GM18502 (cell line): ENCODE measurements at regions not wholly inside any gene's neighbourhood (a gene's known extent, or its start where the extent isn't known, plus 50 kb on each side); places are given as distances from the start of the nearest gene placed in this dataset.
"Not testable (repeated sequence)": the region's sequence is repeated elsewhere in the genome, so short reads cannot be mapped to it uniquely, and the experiment has no call there.

Experiments
- ATAC-seq: cut with Tn5 transposase; IDR thresholded peaks from one replicate; pipeline ENCODE4 v1.9.1; 2021; ENCODE audit warnings: mild to moderate bottlenecking; ENCODE audit not compliant: unreplicated experiment, poor library complexity

- no peak for ATAC-seq
Measured at GRCh38 chr13:75180805-75181455, 301.0 kb downstream of the TBC1D4 start.

- no peak for ATAC-seq
Measured at GRCh38 chr13:75178436-75178835, 303.5 kb downstream of the TBC1D4 start.

- ATAC-seq: no peak
Measured at GRCh38 chr13:75175575-75175974, 306.4 kb downstream of the TBC1D4 start.

GRCh38 chr13:75175097-75175496, 306.9 kb downstream of the TBC1D4 start:
- ATAC-seq: not testable (repeated sequence)

GRCh38 chr13:75174481-75174880, 307.5 kb downstream of the TBC1D4 start:
- ATAC-seq: no peak

- ATAC-seq: no peak
Measured at GRCh38 chr13:75173457-75174356, 308.3 kb downstream of the TBC1D4 start.

- ATAC-seq: no peak
Measured at GRCh38 chr13:75170311-75170710, 311.7 kb downstream of the TBC1D4 start.

- ATAC-seq: no peak
Measured at GRCh38 chr13:75165543-75166230, 316.3 kb downstream of the TBC1D4 start.

GRCh38 chr13:75161804-75162203, 320.2 kb downstream of the TBC1D4 start:
- ATAC-seq: no peak

GRCh38 chr13:75160984-75161383, 321.0 kb downstream of the TBC1D4 start:
- no peak for ATAC-seq

- no peak for ATAC-seq
Measured at GRCh38 chr13:75154331-75154730, 327.6 kb downstream of the TBC1D4 start.

GRCh38 chr13:75153834-75154233, 328.1 kb downstream of the TBC1D4 start:
- ATAC-seq: no peak

- no peak for ATAC-seq
Measured at GRCh38 chr13:75153386-75153785, 328.6 kb downstream of the TBC1D4 start.

- ATAC-seq: no peak
Measured at GRCh38 chr13:75151081-75151643, 330.8 kb downstream of the TBC1D4 start.

- ATAC-seq: no peak
Measured at GRCh38 chr13:75149776-75150175, 332.2 kb downstream of the TBC1D4 start.

- no peak for ATAC-seq
Measured at GRCh38 chr13:75147946-75148345, 334.0 kb downstream of the TBC1D4 start.

- no peak for ATAC-seq
Measured at GRCh38 chr13:75146436-75146835, 335.5 kb downstream of the TBC1D4 start.

- ATAC-seq: no peak
Measured at GRCh38 chr13:75145927-75146326, 336.0 kb downstream of the TBC1D4 start.

- ATAC-seq: no peak
Measured at GRCh38 chr13:75139291-75139690, 342.7 kb downstream of the TBC1D4 start.

GRCh38 chr13:75137911-75138571, 343.9 kb downstream of the TBC1D4 start:
- no peak for ATAC-seq
